ENCODE measurements at regions not wholly inside any gene's neighbourhood (a gene's known extent, or its start where the extent isn't known, plus 50 kb on each side); places are given as distances from the start of the nearest gene placed in this dataset.
"Not testable (repeated sequence)": the region's sequence is repeated elsewhere in the genome, so short reads cannot be mapped to it uniquely, and the experiment has no call there.

GRCh38 chr4:83920375-83920774 lies 384.5 kb downstream of the GPAT3 start:
- CTCF ChIA-PET = interaction anchor here (0.8 kb wide), 1 partner anchor 18 kb away, joined by 3 read pairs; no protein-coding TSS in a partner anchor

GRCh38 chr4:83917572-83917971 lies 381.7 kb downstream of the GPAT3 start:
- CTCF ChIA-PET = interaction anchor here (1.1 kb wide), 1 partner anchor 8 kb away, joined by 5 read pairs; no protein-coding TSS in a partner anchor
- no peak for TF ChIP-seq CTCF (IDR thresholded peaks at IDR 0.05; ENCODE audit: control extremely low read depth, extremely low read depth, low read depth, missing control alignments)
- no peak for DNase-seq (ENCODE audit: extremely low spot score)
- POLR2A ChIA-PET = no interaction called here

More at GRCh38 chr4:83920375-83920774, 384.5 kb downstream of the GPAT3 start:
- no peak for DNase-seq (ENCODE audit: extremely low spot score)
- no peak for TF ChIP-seq CTCF (IDR thresholded peaks at IDR 0.05; ENCODE audit: control extremely low read depth, extremely low read depth, low read depth, missing control alignments)
- POLR2A ChIA-PET = no interaction called here

- ChIA-PET POLR2A (no interaction called here), CTCF (no interaction called here)
- no peak for TF ChIP-seq CTCF (IDR thresholded peaks at IDR 0.05; ENCODE audit: control extremely low read depth, extremely low read depth, low read depth, missing control alignments)
- DNase-seq (ENCODE audit: extremely low spot score) = no peak
Measured at GRCh38 chr4:83910693-83911092, 374.8 kb downstream of the GPAT3 start.

GRCh38 chr4:83906561-83906960 lies 370.7 kb downstream of the GPAT3 start:
- TF ChIP-seq CTCF (IDR thresholded peaks at IDR 0.05; ENCODE audit: control extremely low read depth, extremely low read depth, low read depth, missing control alignments) = no peak
- POLR2A ChIA-PET = no interaction called here
- DNase-seq (ENCODE audit: extremely low spot score) = no peak
- CTCF ChIA-PET = no interaction called here

- ChIA-PET POLR2A (no interaction called here), CTCF (no interaction called here)
- DNase-seq (ENCODE audit: extremely low spot score) = no peak
- peak; percentile 22 for TF ChIP-seq CTCF (IDR thresholded peaks at IDR 0.05; ENCODE audit: control extremely low read depth, extremely low read depth, low read depth, missing control alignments)
Measured at GRCh38 chr4:83905952-83906351, 370.0 kb downstream of the GPAT3 start.

- CTCF ChIA-PET; DNase-seq (ENCODE audit: extremely low spot score); POLR2A ChIA-PET: not testable (repeated sequence)
Measured at GRCh38 chr4:83903740-83904139, 367.8 kb downstream of the GPAT3 start.

- TF ChIP-seq CTCF (IDR thresholded peaks at IDR 0.05; ENCODE audit: control extremely low read depth, extremely low read depth, low read depth, missing control alignments) = no peak
- ChIA-PET POLR2A (no interaction called here), CTCF (interaction anchor here (1.6 kb wide), 1 partner anchor 9 kb away, joined by 9 read pairs; no protein-coding TSS in a partner anchor)
- no peak for DNase-seq (ENCODE audit: extremely low spot score)
Measured at GRCh38 chr4:83894831-83895230, 358.9 kb downstream of the GPAT3 start.
